ENCODE measurements at regions not wholly inside any gene's neighbourhood (a gene's known extent, or its start where the extent isn't known, plus 50 kb on each side); places are given as distances from the start of the nearest gene placed in this dataset.

GRCh38 chr18:72612894-72613533 lies 68.9 kb upstream of the CBLN2 start:
- TF ChIP-seq CTCF (IDR thresholded peaks at IDR 0.05) (no peak), POLR2A (IDR thresholded peaks at IDR 0.05) (no peak)
